HEK293T (cell line): ENCODE measurements at regions not wholly inside any gene's neighbourhood (a gene's known extent, or its start where the extent isn't known, plus 50 kb on each side); places are given as distances from the start of the nearest gene placed in this dataset.

Experiments used
- CTCF ChIA-PET: fragments of 350-600 bp; formaldehyde crosslinking; extraction: SDS; loops from one replicate; lab custom pipeline; 2021; ENCODE audit warnings: antibody characterized with exemption, inconsistent platforms; lab: Yijun Ruan, JAX
- POLR2A ChIA-PET: fragments of 350-600 bp; formaldehyde crosslinking; extraction: SDS; loops from one replicate; lab custom pipeline; 2020; ENCODE audit warnings: antibody characterized with exemption, inconsistent platforms; lab: Yijun Ruan, JAX
- DNase-seq: peaks from one replicate; pipeline ENCODE4 v3.0.0; 2012; ENCODE audit warnings: mixed read lengths; ENCODE audit errors: extremely low spot score
- ARNT ChIP-seq: fragments of 450-650 bp; IDR thresholded peaks from 2 replicates; pipeline ENCODE4 v1.6.1; 2017; ENCODE audit warnings: mild to moderate bottlenecking
- BHLHE40 ChIP-seq: fragments of 450-650 bp; IDR thresholded peaks from 2 replicates; pipeline ENCODE4 v1.6.1; 2016; ENCODE audit warnings: mild to moderate bottlenecking, moderate library complexity, borderline replicate concordance
- CTBP1 ChIP-seq: fragments of 450-650 bp; IDR thresholded peaks from 2 replicates; pipeline ENCODE4 v1.6.1; 2016; ENCODE audit warnings: borderline replicate concordance
- ELF4 ChIP-seq: fragments of 450-650 bp; IDR thresholded peaks from 2 replicates; pipeline ENCODE4 v1.6.1; 2017; ENCODE audit warnings: antibody characterized with exemption
- FOXA1 ChIP-seq: fragments of 450-650 bp; IDR thresholded peaks from 2 replicates; pipeline ENCODE4 v1.6.1; 2016; ENCODE audit warnings: mild to moderate bottlenecking
- FOXK2 ChIP-seq: fragments of 450-650 bp; IDR thresholded peaks from 2 replicates; pipeline ENCODE4 v1.6.1; 2016; ENCODE audit warnings: mild to moderate bottlenecking
- FOXM1 ChIP-seq: fragments of 450-650 bp; IDR thresholded peaks from 2 replicates; pipeline ENCODE4 v1.6.1; 2017; ENCODE audit warnings: mild to moderate bottlenecking, borderline replicate concordance
- HDGF ChIP-seq: fragments of 450-650 bp; IDR thresholded peaks from 2 replicates; pipeline ENCODE4 v1.6.1; 2017; ENCODE audit warnings: antibody characterized with exemption, borderline replicate concordance
- L3MBTL2 ChIP-seq: fragments of 450-650 bp; conservative IDR thresholded peaks from 2 replicates; pipeline ENCODE4 v1.6.1; 2016; ENCODE audit warnings: mild to moderate bottlenecking
- LEF1 ChIP-seq: fragments of 450-650 bp; IDR thresholded peaks from 2 replicates; pipeline ENCODE4 v1.6.1; 2017; ENCODE audit warnings: mild to moderate bottlenecking, borderline replicate concordance
- NFRKB ChIP-seq: fragments of 450-650 bp; IDR thresholded peaks from 2 replicates; pipeline ENCODE4 v1.6.1; 2016; ENCODE audit warnings: mild to moderate bottlenecking, moderate library complexity
- SP1 ChIP-seq: fragments of 450-650 bp; IDR thresholded peaks from 2 replicates; pipeline ENCODE4 v1.6.1; 2017
- SUZ12 ChIP-seq: fragments of 450-650 bp; IDR thresholded peaks from 2 replicates; pipeline ENCODE4 v1.6.1; 2016; ENCODE audit warnings: mild to moderate bottlenecking
- TARDBP ChIP-seq: fragments of 450-650 bp; IDR thresholded peaks from 2 replicates; pipeline ENCODE4 v1.6.1; 2016
- ZNF384 ChIP-seq: fragments of 450-650 bp; IDR thresholded peaks from 2 replicates; pipeline ENCODE4 v1.6.1; 2016
- TF ChIP-seq, protein P1 (sequence below): fragments of 450-650 bp; IDR thresholded peaks from 2 replicates; pipeline ENCODE4 v1.6.1; 2016

DNA sequence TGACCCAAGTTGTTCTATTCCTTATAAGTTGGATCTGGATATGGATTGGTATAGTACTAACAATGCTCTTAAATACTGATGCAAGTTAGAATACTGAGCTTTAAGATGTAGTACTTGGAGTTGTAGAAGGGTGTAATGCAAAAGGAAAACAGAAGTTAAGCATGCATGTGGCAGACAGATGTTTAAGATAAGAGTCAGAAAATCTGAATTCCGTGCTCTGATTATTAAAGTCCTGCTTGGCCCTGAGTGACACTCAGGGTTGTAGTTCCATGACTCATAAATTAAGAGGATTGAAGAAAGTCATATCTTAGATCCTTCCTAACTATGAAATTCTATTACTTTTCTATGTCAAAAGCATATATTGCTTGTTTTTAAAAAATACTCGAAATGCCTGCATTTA is 250.6 kb downstream of the RPRM start:
- TF ChIP-seq L3MBTL2 = no peak
- no peak for TF ChIP-seq LEF1
- no peak for TF ChIP-seq HDGF
- no peak for TF ChIP-seq CTBP1
- TF ChIP-seq SUZ12 = no peak
- no peak for TF ChIP-seq TARDBP
- TF ChIP-seq FOXA1 = no peak
- TF ChIP-seq ZNF384 = no peak
- TF ChIP-seq SP1 = no peak
- TF ChIP-seq, protein P1, sequence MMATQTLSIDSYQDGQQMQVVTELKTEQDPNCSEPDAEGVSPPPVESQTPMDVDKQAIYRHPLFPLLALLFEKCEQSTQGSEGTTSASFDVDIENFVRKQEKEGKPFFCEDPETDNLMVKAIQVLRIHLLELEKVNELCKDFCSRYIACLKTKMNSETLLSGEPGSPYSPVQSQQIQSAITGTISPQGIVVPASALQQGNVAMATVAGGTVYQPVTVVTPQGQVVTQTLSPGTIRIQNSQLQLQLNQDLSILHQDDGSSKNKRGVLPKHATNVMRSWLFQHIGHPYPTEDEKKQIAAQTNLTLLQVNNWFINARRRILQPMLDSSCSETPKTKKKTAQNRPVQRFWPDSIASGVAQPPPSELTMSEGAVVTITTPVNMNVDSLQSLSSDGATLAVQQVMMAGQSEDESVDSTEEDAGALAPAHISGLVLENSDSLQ = no peak
- no peak for TF ChIP-seq FOXK2
- POLR2A ChIA-PET = no interaction called here

GRCh38 chr2:153222231-153223165 is 256.1 kb downstream of the RPRM start:
- TF ChIP-seq HDGF (no peak), CTBP1 (no peak), NFRKB (no peak), ELF4 (no peak), FOXK2 (no peak)
- TF ChIP-seq, protein P1 = no peak
- DNase-seq = no peak
- CTCF ChIA-PET = no interaction called here
- POLR2A ChIA-PET = no interaction called here

More for the DNA sequence above, 250.6 kb downstream of the RPRM start:
- no peak for DNase-seq
- CTCF ChIA-PET = no interaction called here

DNA sequence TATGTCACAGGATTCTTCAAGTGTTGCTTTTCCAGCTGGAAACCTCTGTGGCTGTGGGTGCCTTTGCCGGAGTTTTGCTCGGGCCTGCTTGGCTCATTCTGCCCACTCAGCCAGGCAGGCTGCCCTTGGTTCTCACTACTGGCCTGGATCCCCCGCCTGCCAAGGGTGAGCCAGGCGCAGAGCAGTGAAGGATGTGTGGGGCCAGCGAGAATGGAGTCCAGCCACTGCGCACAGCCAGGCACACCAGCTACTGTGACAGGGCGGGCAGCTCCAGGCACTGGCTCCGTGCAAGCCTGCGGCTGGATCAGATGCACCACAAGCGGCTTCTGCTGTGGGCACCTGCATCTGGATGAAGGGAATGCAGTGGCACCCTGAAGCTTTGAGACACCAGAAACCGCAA is 257.1 kb downstream of the RPRM start:
- DNase-seq = no peak
- CTCF ChIA-PET = no interaction called here
- TF ChIP-seq FOXA1 = no peak
- TF ChIP-seq TARDBP = no peak
- TF ChIP-seq ZNF384 = no peak
- POLR2A ChIA-PET = no interaction called here

- DNase-seq = no peak
- ChIA-PET POLR2A (no interaction called here), CTCF (no interaction called here)
- TF ChIP-seq LEF1 (no peak), HDGF (no peak), FOXK2 (no peak), TARDBP (no peak)
These were observed 257.5 kb downstream of the RPRM start for GRCh38 chr2:153221087-153221486.

DNA sequence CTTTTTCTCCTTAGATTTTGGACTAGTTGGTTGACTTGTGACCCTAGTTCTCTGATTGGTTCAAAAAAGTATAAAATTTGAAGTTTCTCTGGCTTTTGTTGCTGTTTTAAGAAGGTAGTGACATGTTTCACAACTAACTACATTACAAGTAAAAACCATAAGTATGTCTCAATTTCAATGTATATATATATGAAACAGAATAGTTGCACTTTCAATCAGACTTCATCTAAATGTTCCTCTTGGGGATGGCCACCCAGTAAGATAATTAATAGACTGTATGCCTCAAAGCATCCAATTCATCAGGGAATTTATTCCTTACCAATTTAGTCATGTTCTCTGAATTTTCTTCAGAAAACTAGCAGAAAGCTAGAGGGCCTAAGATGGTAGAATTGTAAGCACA is 259.7 kb downstream of the RPRM start:
- TF ChIP-seq NFRKB (no peak), HDGF (no peak), CTBP1 (no peak), FOXM1 (no peak), TARDBP (no peak), FOXA1 (no peak), ARNT (no peak), ZNF384 (no peak), SP1 (no peak), FOXK2 (no peak), L3MBTL2 (no peak), BHLHE40 (no peak), ELF4 (no peak), LEF1 (no peak), SUZ12 (no peak)
- TF ChIP-seq, protein P1 = no peak
- CTCF ChIA-PET = no interaction called here

DNA sequence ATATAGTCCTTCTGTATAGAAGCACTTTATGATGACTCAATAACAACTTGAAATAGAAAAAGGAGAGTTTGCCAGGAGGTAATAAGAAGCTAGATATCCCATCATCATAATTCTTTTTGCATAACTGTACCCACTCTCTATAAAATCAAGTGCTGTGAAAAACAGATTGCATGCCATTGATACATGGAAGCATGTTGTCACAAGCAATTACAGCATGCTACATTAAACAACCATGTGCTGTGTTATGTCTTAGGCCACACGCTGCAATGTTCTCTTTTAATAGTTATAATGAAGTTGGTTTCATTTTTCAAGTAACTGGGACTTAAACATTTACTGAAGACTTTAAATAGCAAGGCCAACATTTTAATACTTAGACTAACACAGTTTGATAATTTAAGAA is 264.2 kb downstream of the RPRM start:
- POLR2A ChIA-PET = no interaction called here
- no peak for DNase-seq
- TF ChIP-seq ARNT (no peak), CTBP1 (no peak), FOXA1 (no peak), LEF1 (no peak), FOXM1 (no peak), L3MBTL2 (no peak), BHLHE40 (no peak), SP1 (no peak), TARDBP (no peak), ZNF384 (no peak), ELF4 (no peak), FOXK2 (no peak), NFRKB (no peak)
- TF ChIP-seq, protein P1 = no peak
- CTCF ChIA-PET = no interaction called here

More for the DNA sequence above, 259.7 kb downstream of the RPRM start:
- POLR2A ChIA-PET = no interaction called here
- DNase-seq = no peak
